Sigmoid colon (tissue), 4 donors: ENCODE measurements at regions not wholly inside any gene's neighbourhood (a gene's known extent, or its start where the extent isn't known, plus 50 kb on each side); places are given as distances from the start of the nearest gene placed in this dataset.

Experiments used
- POLR2AphosphoS5 ChIP-seq, 4 donors: sonication (generic); formaldehyde crosslinking; IDR thresholded peaks; one replicate each; pipeline ENCODE4 v1.6.1; 2017; ENCODE audit warnings: antibody characterized with exemption in 4 of 4
- TF ChIP-seq, protein P1 (sequence below), 4 experiments: fragments of 450-650 bp in 3 of 4; fragments of 200-600 bp in 1 of 4; IDR thresholded peaks; one replicate each; pipeline ENCODE4 v1.5.1; 2016 to 2019; ENCODE audit warnings: antibody characterized with exemption in 4 of 4, mild to moderate bottlenecking in 3 of 4, moderate library complexity in 2 of 4

GRCh38 chr1:116287341-116288200 lies 85.5 kb upstream of the ATP1A1 start:
- no peak for TF ChIP-seq POLR2AphosphoS5 (IDR thresholded peaks at IDR 0.05)
- TF ChIP-seq, protein P1, sequence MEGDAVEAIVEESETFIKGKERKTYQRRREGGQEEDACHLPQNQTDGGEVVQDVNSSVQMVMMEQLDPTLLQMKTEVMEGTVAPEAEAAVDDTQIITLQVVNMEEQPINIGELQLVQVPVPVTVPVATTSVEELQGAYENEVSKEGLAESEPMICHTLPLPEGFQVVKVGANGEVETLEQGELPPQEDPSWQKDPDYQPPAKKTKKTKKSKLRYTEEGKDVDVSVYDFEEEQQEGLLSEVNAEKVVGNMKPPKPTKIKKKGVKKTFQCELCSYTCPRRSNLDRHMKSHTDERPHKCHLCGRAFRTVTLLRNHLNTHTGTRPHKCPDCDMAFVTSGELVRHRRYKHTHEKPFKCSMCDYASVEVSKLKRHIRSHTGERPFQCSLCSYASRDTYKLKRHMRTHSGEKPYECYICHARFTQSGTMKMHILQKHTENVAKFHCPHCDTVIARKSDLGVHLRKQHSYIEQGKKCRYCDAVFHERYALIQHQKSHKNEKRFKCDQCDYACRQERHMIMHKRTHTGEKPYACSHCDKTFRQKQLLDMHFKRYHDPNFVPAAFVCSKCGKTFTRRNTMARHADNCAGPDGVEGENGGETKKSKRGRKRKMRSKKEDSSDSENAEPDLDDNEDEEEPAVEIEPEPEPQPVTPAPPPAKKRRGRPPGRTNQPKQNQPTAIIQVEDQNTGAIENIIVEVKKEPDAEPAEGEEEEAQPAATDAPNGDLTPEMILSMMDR (IDR thresholded peaks at IDR 0.05), result no peak
